ENCODE measurements at regions not wholly inside any gene's neighbourhood (a gene's known extent, or its start where the extent isn't known, plus 50 kb on each side); places are given as distances from the start of the nearest gene placed in this dataset.
A peak's percentile ranks its signal among the peaks of the same experiment; 100 is the strongest.
"Not testable (repeated sequence)": the region's sequence is repeated elsewhere in the genome, so short reads cannot be mapped to it uniquely, and the experiment has no call there.

DNA sequence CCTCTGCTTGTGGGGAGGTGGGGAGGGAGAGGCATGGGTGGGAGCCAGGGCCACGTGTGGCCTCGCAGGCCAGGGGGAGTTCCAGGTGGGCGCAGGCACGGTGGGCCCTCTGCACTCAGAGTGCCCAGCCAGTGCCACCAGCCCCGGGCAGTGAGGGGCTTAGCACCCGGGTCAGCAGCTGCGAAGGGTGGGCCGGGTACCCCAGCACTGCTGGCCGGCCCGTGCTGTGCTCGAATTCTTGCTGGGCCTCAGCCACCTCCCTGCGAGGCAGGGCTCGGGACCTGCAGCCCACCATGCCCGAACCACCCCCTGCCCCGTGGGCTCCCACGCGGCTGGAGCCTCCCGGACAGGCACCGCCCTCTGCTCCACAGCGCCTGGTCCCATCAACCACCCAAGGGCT lies 1277.2 kb downstream of the JRKL start:
- no peak for DNase-seq

- DNase-seq, result no peak
Observed at GRCh38 chr11:97683733-97684132, 1293.9 kb downstream of the JRKL start.

GRCh38 chr11:97684486-97685439 lies 1295.0 kb downstream of the JRKL start:
- DNase-seq, result no peak

- DNase-seq, result no peak
Observed at GRCh38 chr11:97685695-97686094, 1295.9 kb downstream of the JRKL start.

- DNase-seq, result no peak
Observed at GRCh38 chr11:97687111-97687510, 1297.3 kb downstream of the JRKL start.

DNA sequence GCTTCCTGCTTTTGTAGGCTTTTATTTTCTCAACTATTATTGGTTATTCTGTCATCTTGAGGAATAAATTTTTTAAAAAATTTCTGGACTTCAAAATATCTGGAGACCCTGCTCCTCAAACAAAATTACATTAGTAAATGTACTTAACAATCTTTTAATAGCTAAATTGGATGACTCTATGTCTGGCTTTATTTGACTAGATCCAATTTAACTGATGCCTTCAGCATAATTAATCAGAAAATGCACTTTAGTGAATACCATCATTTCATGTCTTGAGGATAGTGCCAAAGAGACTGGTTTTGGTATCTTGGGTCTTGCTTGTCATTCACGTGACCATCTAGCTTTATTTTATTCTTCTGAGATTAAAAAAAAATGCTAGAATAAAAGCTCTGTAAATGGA lies 1301.2 kb downstream of the JRKL start:
- DNase-seq, result no peak

GRCh38 chr11:97702951-97703350 lies 1313.1 kb downstream of the JRKL start:
- no peak for DNase-seq

GRCh38 chr11:97703851-97704250 lies 1314.0 kb downstream of the JRKL start:
- no peak for DNase-seq

GRCh38 chr11:97705441-97705840 lies 1315.3 kb upstream of the CNTN5 start:
- DNase-seq, result not testable (repeated sequence)

DNA sequence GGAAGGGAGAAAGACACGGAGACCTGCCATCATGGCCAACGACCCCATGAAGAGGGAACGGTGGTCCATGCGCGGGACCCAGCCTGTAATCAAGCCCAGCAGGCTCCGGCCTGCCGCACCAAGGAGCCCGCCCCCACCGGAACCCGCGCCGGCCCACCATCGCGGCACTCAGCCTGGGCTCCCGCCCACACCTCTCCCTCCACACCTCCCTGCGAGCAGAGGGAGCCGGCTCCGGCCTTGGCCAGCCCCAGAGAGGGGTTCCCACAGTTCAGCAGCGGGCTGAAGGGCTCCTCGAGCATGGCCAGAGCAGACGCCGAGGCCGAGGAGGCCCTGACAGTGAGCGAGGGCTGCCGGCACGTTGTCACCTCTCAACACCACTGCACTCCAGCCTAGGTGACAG lies 1302.8 kb upstream of the CNTN5 start:
- DNase-seq, result no peak

- DNase-seq, result no peak
Observed at GRCh38 chr11:97722065-97722464, 1298.7 kb upstream of the CNTN5 start.

- DNase-seq, result no peak
Observed at GRCh38 chr11:97722721-97723120, 1298.0 kb upstream of the CNTN5 start.

- no peak for DNase-seq
Observed at GRCh38 chr11:97729546-97730272, 1291.0 kb upstream of the CNTN5 start.

GRCh38 chr11:97732011-97732632 lies 1288.6 kb upstream of the CNTN5 start:
- DNase-seq, result no peak

- no peak for DNase-seq
Observed at GRCh38 chr11:97738751-97739150, 1282.0 kb upstream of the CNTN5 start.

GRCh38 chr11:97739932-97740800 lies 1280.6 kb upstream of the CNTN5 start:
- peak; percentile 40 for DNase-seq

- DNase-seq, result no peak
Observed at GRCh38 chr11:97740801-97741151, 1280.0 kb upstream of the CNTN5 start.

DNA sequence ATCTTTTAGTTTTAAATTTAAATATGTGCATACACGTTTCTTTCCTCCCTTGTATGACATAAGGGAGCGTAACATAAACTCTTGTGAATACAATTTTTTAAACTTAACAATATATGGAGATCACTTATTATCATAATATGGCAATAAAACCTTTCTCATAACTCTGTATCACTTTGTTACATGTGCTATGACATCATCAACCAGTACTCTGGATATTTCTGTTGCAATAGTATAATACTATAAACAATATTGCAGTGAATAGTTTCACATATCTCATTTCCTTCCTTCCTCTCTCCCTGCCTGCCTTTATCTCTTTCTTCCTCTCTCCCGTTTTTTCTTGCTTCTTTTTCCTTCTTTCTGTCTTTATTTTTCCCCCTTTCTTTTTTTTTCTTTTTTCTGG lies 1278.0 kb upstream of the CNTN5 start:
- no peak for DNase-seq

- DNase-seq, result no peak
Observed at GRCh38 chr11:97743205-97743742, 1277.5 kb upstream of the CNTN5 start.

- DNase-seq, result no peak
Observed at GRCh38 chr11:97745515-97746050, 1275.2 kb upstream of the CNTN5 start.

GRCh38 chr11:97746818-97747217 lies 1273.9 kb upstream of the CNTN5 start:
- no peak for DNase-seq

Data from muscle of arm (tissue), 1 donor.